GM18511 (cell line): ENCODE measurements at regions not wholly inside any gene's neighbourhood (a gene's known extent, or its start where the extent isn't known, plus 50 kb on each side); places are given as distances from the start of the nearest gene placed in this dataset.
"Not testable (repeated sequence)": the region's sequence is repeated elsewhere in the genome, so short reads cannot be mapped to it uniquely, and the experiment has no call there.

Experiments used
- ATAC-seq: cut with Tn5 transposase; IDR thresholded peaks from one replicate; pipeline ENCODE4 v1.9.1; 2021; ENCODE audit warnings: mild to moderate bottlenecking, moderate library complexity; ENCODE audit not compliant: unreplicated experiment

DNA sequence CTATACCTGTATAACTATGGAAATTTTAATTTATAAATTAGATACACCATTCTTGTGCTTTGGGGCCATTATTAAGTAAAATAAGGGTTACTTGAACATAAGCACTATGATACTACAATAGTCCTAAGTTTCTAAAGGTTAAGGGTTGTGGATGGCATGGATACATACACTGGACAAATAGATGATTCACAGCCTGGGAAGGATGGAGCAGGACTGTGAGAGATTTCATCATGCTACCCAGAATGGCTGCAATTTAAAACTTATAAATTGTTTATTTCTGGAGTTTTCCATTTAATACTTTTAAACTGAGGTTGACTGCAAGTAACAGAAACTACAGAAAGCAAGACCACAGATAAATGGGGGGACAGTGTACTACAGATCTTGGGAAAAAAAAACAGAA lies 295.8 kb upstream of the ZNF804A start:
- ATAC-seq = no peak

DNA sequence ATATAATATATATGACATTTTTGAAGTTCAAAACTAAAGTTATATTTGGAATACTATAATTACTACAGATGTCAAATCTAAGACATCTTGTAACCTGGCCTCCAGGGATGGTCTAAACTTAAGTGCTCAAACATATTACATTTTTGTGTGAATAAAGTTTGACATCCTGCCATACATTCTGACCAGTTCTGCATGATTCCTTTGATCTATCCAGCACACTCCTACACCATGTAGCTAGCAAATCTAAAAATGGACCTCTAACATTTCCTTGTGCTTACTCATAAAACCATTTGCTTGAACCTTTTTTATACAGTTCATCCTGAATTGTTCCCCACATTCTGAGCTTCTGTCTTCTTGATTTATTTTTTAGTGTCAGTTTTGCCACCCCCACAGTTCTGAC lies 294.3 kb upstream of the ZNF804A start:
- no peak for ATAC-seq

DNA sequence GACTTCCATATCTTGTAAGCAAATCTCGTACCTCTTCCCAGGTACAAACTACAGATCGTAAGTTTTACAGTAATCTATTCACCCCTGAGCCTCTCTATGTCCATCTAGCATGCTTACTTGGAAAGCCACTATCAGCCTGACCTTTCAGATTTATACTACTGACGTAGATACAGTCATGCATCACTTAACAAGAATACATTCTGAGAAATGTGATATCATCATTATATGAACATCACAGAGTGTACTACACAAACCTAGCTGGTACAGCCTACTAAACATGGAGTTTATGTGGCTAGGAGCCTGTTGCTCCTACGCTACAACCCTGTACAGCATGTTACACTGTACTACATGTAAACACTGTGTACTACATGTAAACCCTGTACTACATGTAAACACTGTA lies 293.2 kb upstream of the ZNF804A start:
- ATAC-seq = no peak

DNA sequence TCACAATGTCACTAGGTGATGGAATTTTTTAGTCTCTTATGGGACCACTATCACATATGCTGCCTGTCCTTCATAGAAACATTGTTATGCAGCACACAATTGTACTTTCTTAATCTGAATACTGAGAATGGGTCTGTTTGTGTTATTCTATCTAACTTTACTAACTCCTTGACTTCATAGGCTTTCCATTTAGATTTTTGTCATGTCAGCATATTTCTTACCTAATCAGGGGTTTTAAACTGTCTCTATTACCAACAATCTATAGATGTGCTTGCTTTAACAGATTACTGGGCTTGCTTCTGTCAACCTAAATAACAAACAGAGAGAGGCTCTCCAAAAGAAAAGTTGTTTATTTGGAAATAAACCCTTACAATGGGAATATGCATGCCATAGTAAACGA lies 289.6 kb upstream of the ZNF804A start:
- ATAC-seq = no peak

DNA sequence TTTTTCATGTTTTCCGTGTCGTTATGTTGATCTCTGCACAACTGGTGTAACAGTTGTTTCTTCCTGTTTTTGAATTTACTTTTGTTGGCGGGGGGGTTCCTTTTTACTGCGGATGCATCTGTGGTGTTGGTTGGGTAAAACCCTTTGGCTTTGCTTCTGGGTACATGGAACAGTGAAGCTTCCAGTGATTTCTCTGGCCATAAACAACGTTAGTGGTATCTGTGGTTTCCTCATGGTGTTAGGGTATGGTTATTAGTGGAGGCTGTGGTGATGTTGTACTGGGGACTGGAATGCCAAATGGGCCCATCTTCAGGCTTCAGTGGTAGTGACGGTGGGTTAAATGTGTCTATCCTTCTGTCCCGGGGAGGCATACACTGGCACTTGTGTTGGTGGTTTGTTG lies 285.4 kb upstream of the ZNF804A start:
- ATAC-seq = no peak

DNA sequence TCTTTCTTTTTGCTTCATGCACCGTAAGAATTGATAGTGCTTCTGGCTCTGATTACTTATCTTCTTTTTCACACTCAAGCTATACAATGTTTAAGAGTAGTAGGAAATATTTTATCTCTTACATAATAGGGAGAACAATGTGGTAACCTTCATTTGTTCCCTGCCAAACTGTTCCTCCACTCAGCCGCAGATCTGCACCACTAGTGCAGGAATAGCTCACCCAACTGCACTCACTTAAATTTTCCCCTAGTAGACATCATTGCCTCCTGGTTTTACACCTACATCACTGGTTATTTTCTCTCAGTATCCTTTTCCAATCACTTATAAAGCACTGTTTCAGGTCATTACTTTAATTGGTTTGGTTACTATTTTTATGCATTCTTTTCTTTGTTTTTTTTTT lies 283.5 kb upstream of the ZNF804A start:
- ATAC-seq = no peak

DNA sequence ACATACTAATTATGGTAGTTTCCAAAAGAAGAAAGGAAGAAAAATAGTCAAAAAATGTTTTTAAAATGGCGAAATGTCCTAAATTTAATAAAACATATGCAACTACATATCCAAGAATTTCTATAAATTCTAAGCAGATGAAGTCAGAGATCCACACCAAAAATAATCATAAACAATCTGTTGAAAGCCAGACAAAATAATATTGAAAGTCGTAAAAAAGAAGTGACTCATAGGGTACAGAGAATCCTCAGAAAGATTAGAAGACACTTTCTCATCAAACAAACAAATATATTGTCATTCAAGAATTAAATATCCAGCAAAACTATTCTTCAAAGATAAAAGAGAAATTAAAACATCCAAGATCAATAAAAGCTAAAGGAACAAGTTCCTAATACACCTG lies 281.4 kb upstream of the ZNF804A start:
- ATAC-seq = no peak

DNA sequence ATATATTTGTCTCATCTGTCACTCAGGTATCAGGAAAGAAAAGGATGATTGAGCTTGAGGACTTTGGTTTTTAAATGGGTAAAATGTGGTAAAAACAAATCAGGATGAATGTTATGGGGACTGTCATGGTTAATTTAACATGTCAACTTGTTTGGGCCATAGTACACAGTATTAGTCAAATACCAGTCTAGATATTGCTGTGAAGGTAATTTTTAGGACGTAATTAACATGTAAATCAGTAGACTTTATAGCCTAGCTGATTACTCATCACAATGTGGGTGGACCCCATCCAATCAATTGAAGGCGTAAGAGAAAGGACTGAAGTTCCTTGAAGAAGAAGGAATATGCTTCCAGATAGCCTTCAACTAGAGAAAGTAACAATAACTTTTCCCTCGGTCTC lies 275.7 kb upstream of the ZNF804A start:
- ATAC-seq = no peak

DNA sequence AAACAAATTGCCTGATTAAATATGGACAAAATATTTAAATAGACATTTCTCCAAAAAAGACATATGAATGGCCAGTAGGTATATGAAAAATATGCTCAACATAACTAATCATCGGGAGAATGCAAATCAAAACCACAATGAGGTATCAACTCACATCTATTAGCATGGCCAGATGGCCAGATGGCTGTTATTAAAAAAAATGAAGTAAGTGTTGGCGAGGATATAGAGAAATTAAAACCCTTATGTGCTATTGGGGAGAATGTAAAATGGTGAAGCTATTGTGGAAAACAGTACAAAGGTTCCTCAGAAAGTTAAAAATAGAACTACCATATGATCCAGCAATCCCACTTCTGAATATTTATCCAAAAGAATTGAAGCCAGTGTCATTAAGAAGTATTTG lies 272.3 kb upstream of the ZNF804A start:
- no peak for ATAC-seq

DNA sequence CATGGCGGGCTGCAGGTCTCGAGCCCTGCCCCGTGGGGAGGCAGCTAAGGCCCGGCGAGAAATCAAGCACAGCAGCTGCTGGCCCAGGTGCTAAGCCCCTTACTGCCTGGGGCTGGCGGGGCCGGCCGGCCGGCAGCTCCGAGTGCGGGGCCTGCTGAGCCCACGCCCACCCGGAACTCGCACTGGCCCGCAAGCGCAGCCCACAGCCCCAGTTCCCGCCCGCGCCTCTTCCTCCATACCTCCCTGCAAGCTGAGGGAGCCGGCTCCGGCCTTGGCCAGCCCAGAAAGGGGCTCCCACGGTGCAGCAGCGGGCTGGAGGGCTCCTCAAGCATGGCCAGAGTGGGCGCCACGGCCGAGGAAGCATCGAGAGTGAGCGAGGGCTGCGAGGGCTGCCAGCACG lies 270.5 kb upstream of the ZNF804A start:
- not testable (repeated sequence) for ATAC-seq

DNA sequence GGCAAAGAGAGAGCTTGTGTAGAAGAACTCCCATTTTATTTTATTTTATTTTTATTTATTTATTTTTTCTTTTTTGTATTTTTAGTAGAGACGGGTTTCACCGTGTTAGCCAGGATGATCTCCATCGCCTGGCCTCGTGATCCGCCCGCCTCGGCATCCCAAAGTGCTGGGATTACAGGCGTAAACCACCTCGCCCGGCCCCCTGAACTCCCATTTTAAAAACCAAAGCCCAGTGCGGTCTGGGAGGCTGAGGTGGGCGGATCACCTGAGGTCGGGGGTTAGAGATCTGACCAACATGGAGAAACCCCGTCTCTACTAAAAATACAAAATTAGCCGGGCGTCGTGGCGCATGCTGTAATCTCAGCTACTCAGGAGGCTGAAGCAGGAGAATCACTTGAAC lies 267.8 kb upstream of the ZNF804A start:
- ATAC-seq = not testable (repeated sequence)

DNA sequence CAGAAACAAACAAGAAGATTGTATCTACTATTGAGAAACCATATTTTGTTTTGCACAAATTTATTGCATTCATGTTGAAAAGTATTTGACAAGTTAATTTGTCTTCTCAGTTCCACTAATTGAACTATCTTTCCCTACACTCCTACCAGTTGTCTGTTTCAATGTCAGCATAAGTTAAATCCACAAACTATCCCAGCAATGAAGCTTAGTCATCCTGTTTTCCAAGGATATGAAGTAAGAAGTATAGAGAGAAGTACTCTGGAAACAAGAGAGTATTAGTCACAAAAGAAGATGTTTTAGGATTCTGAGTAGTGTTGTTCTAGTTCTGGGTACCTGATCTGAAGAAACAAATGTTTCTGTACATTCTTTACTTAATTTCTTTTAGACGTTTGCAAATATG lies 261.6 kb upstream of the ZNF804A start:
- ATAC-seq = no peak

DNA sequence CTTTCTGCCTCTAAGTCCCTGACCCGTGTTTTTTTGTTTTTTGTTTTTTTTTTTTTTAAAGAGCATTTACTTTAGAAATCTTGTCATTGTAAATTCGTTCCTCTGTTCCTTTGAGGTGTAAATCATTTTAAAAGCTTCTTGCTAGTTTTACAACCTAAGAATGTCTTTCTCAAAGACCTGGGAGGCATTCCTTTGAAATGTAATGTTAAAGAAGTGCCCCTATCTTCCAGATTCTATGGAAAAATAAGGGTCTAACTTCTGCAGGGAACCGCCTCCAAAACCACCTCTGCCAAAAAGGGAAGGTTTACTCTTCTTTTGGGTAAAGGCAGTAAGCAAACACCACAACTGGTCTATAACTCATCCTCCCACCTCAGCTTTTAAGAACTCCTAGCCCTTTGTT lies 259.6 kb upstream of the ZNF804A start:
- ATAC-seq = no peak

DNA sequence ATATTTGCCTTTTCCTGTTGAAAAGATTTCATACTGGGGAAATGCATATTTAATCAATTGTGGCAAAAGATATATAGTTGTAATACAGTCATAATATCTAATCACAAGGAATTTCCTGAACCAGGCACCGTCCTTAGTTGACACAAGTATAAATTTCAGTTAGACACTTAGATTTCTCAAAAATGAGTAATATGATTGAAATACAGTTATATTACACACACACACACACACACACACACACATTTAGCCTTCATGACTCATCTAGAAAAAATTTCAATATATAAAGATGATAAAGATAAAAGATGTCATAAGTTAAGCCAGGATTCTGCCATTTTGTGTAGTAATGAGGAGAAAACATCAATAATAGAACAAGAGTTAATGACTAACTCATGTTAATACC lies 258.4 kb upstream of the ZNF804A start:
- ATAC-seq = no peak

DNA sequence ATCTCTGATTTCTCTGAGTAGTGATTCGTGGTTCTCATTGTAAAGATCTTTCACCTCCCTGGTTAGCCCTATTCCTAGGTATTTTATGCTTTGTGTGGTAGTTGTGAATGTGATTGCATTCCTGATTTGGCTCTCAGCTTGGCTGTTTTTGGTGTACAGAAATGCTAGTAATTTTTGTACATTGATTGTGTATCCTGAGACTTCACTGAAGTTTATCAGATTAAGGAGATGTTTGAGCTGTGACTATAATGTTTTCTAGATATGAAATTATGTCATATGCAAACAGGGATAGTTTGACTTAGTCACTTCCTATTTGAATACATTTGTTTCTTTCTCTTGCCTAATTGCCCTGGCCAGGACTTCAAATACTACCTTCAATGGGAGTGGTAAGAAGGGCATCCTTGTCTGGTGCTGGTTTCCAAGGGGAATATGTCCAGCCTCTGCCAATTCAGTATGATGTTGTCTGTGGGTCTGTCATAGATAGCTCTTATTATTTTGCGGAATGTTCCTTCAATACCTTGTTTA lies 251.9 kb upstream of the ZNF804A start:
- no peak for ATAC-seq

DNA sequence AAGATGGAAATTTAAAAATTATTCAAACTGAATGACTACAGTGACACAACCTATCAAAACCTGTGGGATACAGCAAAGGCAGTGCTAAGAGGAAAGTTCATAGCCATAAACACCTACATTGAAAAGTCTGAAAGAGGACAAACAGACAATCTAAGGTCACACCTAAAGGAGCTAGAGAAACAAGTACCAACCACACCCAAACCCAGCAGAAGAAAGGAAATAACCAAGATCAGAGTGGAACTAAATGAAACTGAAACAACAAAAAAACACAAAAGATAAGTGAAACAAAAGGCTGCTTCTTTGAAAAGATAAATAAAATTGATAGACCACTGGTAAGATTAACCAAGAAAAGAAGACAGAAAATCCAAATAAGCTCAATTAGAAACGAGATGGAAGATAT lies 247.2 kb upstream of the ZNF804A start:
- no peak for ATAC-seq

DNA sequence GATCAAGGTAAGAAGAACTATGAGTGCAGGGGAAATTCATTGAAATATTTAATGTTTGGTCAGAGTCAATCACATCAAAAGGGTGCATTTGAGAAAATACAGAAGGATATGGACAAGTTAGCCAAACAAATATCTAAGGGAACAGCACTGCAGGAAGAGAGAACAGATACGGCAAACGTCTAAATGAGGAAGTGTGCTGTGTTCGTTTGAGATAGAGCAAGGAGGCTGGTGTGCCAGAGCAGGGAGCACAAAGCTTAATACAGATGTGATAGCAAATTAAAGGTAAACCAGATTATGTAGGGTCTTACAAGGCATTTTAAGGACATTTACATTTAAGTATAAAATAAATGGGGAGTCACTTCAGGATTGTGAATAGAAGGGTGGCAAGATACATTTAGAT lies 241.3 kb upstream of the ZNF804A start:
- no peak for ATAC-seq

DNA sequence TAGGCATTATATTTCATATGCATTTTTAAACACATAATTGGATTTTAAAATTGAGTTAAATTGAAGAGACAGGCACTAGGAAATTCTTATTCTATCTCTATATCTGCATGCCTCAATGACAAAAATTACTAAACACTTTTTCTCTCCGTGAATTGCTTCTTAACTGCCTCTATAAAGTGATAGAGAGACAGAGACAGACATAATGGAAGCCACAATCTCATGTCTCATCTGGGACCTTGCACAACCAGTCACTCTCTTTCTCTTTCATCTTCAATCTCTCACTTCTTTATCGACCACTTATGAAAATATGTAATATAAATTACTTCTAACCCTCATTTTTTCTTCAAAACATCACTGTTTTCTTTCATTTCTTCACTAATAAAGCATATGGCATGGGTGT lies 238.9 kb upstream of the ZNF804A start:
- ATAC-seq = no peak

DNA sequence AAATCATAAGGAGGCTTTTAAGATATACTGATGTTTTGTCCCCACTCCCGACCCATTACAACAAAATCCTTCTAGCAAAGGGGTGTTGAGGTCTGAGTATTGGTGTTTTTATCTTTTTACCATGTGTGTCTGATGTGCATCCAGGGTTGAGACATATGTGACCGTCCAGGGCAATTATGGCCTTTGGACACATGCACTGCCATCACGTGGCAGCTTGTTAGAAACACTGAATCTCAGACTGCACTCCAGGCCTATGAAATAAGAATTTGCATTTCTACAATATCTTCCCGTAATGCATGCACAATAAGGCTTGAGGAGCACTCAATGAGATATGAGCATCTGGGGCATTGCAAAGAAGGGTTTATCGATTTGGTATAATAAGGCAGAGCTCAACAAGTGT lies 235.1 kb upstream of the ZNF804A start:
- no peak for ATAC-seq

DNA sequence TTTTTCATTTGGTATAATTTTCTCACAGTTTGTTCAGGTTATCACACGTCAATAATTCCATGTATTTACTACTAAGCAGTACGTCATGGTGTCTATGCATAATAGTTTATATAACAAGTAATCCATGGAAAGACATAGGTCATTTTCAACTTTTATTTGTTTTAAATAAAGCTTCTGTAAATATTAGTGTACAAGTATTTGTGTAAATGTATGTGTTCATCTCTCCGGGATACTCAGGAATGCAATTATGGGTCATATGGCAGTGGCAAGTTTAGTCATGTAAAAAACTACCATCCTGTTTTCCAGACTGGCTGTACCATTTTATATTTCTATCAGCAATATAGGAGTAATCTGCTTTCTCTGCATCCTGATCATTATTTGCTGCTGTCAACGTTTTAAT lies 231.1 kb upstream of the ZNF804A start:
- ATAC-seq = no peak

DNA sequence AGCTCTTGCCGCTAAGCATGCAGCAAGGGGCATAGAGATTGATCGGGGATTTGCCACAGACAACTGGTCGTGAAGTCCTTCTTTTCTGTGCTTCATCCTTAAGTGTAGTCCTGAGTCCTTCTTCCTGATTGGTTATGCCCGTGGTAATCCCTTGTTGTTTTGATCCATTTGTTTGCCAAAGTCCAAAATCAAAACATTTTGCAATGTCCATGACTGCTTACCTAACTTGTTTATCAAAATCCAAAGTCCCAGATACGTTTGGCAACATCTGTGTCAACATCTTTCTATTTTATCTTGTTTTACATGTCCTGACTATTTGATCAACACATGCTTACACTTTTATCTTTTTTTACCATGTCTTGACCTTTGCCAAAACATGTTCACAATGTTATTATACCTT lies 229.0 kb upstream of the ZNF804A start:
- ATAC-seq = no peak

DNA sequence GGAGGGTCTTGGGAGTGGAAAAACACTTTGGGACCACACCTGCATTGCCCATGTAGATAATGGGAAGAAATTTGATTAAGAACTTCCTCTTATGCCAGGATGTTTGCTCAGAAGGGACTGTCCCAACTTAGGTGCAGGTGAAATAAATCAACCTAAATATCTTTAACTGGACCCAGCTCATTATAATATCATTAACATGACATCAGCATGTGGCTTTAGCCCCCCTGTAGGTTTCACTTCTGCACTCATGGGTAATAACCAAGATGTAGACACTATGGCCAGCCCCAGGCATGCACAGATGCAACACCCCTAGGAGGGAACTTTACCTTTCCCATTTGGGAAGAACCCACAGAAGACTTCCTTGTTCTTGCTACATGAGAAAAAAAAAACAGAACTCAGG lies 227.4 kb upstream of the ZNF804A start:
- ATAC-seq = peak; percentile 58

DNA sequence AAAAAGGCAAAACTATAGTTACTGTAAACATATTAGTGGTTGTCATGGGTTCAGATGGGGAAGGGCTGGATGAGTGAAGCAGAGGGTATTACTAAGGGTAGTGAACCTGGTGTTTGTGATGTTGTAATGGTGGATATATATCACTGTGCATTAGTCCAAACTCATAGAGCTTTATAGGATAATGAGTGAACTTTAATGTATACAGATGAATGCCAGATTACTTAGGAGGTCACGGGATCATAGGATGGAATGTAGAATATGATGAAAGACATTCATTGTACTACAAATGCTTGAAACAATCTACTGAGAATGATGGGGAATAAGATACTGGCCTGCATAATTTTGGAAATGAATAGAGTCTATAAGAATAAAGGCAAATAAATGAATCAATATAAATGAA lies 226.7 kb upstream of the ZNF804A start:
- ATAC-seq = no peak

DNA sequence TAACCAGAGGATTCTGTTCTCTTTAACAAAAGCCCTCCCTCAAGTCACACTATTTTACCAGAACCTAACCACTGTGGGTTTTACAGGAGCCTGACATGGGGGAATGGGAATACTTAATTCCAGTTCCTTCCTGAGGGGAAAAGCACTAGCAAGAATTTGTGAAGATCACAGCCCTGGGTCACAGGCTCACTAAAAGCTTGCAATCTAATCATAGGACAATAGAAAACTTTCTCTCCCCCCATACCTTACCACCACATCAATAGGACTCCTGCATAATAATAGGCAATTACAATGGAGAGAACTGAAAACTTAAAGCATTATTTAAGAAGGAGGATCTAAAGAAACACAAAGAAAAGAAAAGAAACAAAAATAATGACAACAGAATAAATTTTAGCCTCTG lies 225.8 kb upstream of the ZNF804A start:
- no peak for ATAC-seq
